PC-9 (cell line): ENCODE measurements at regions not wholly inside any gene's neighbourhood (a gene's known extent, or its start where the extent isn't known, plus 50 kb on each side); places are given as distances from the start of the nearest gene placed in this dataset.

Experiments used
- BruUV-seq: library from RNA; stranded (reverse); fragments of 400-500 nt; replicated peaks from 2 replicates; lab custom pipeline; 2021; lab: Mats Ljungman, UMichigan
- CTCF ChIA-PET: fragments of 300-600 bp; sonication (Branson Sonifier 250); formaldehyde crosslinking; loops from one replicate; lab custom pipeline; 2022; ENCODE audit warnings: antibody characterized with exemption; lab: Charles Lee
- POLR2A ChIA-PET: fragments of 300-600 bp; sonication (Branson Sonifier 250); formaldehyde crosslinking; loops from one replicate; lab custom pipeline; 2022; ENCODE audit warnings: antibody characterized with exemption; ENCODE audit not compliant: unreplicated experiment; lab: Charles Lee
- DNase-seq, 2 experiments: peaks; one replicate each; pipeline versions ENCODE4 v3.0.0 to v3.0.0-alpha.2; 2015 to 2022; ENCODE audit warnings: mixed read lengths in 1 of 2
- H2AFZ ChIP-seq: fragments of 200-600 bp; sonication (generic); 2 replicates; pipeline ENCODE4 v1.8.1; 2017; ENCODE audit warnings: antibody characterized with exemption
- H3F3A ChIP-seq: fragments of 200-600 bp; sonication (generic); 2 replicates; pipeline ENCODE4 v1.8.1; 2017; ENCODE audit warnings: antibody characterized with exemption, mild to moderate bottlenecking, low read depth; ENCODE audit not compliant: insufficient read depth
- H3K27ac ChIP-seq: fragments of 200-600 bp; sonication (generic); 2 replicates; pipeline ENCODE4 v1.6.1; 2016; ENCODE audit warnings: mixed run types
- H3K27me3 ChIP-seq: fragments of 200-600 bp; sonication (generic); 2 replicates; pipeline ENCODE4 v1.6.1; 2016; ENCODE audit warnings: low read depth, mixed run types; ENCODE audit not compliant: insufficient read depth
- H3K36me3 ChIP-seq: fragments of 200-600 bp; sonication (generic); 2 replicates; pipeline ENCODE4 v1.6.1; 2016; ENCODE audit warnings: low read depth, mixed run types
- H3K4me1 ChIP-seq: fragments of 200-600 bp; sonication (generic); replicated peaks from 2 replicates; pipeline ENCODE4 v1.6.1; 2016; ENCODE audit warnings: mixed run types; ENCODE audit not compliant: insufficient read depth
- H3K4me2 ChIP-seq: fragments of 200-600 bp; sonication (generic); 2 replicates; pipeline ENCODE4 v1.6.1; 2017; ENCODE audit warnings: mixed run types
- H3K4me3 ChIP-seq: fragments of 200-600 bp; sonication (generic); 2 replicates; pipeline ENCODE4 v1.6.1; 2016; ENCODE audit warnings: mixed run types
- H3K79me2 ChIP-seq: fragments of 200-600 bp; sonication (generic); 2 replicates; pipeline ENCODE4 v1.6.1; 2017; ENCODE audit warnings: low read depth, mixed run types
- H3K9me2 ChIP-seq: fragments of 200-600 bp; sonication (generic); 2 replicates; pipeline ENCODE4 v1.8.1; 2017; ENCODE audit warnings: mild to moderate bottlenecking; ENCODE audit not compliant: insufficient read depth
- H3K9me3 ChIP-seq: fragments of 200-600 bp; sonication (generic); 2 replicates; pipeline ENCODE4 v1.8.1; 2016; ENCODE audit warnings: low read depth; ENCODE audit not compliant: insufficient read depth
- H4K20me1 ChIP-seq: fragments of 200-600 bp; sonication (generic); 2 replicates; pipeline ENCODE4 v1.8.1; 2017; ENCODE audit not compliant: insufficient read depth
- CTCF ChIP-seq: fragments of 200-600 bp; sonication (generic); conservative IDR thresholded peaks from 2 replicates; pipeline ENCODE4 v1.6.1; 2017; ENCODE audit warnings: mixed run types, antibody characterized with exemption, mild to moderate bottlenecking, moderate library complexity
- EZH2 ChIP-seq: fragments of 200-600 bp; sonication (generic); IDR thresholded peaks from 2 replicates; pipeline ENCODE4 v1.8.0; 2017; ENCODE audit warnings: antibody characterized with exemption, low read depth
- intact Hi-C: fragments of 100-400 bp; cut with micrococcal nuclease; formaldehyde crosslinking; loops from one replicate; pipeline ENCODE4 v1.10.0; 2022; ENCODE audit not compliant: unreplicated experiment

- H3K9me3 ChIP-seq: peaks cover 19% of the 10 kb centered on the region
- H3K36me3 ChIP-seq: no peaks in the 10 kb centered on the region
- no TSS peak for BruUV-seq
- H3F3A ChIP-seq: peaks cover 31% of the 10 kb centered on the region
- H2AFZ ChIP-seq: no peak overlapping the region
- no peaks in the 10 kb centered on the region for H4K20me1 ChIP-seq
- H3K27ac ChIP-seq: peak overlapping the region; percentile 97
- no peaks in the 10 kb centered on the region for H3K79me2 ChIP-seq
- ChIA-PET CTCF (no interaction called here), POLR2A (interaction anchor here (0.7 kb wide), 1 partner anchor 49 kb away, joined by 7 read pairs; no protein-coding TSS in a partner anchor)
- 0 out of 2 replicates have a peak, but pooled peaks cover 4% of the 10 kb centered on the region for H3K9me2 ChIP-seq
- no peak overlapping the region for H3K4me3 ChIP-seq
- H3K4me2 ChIP-seq: no peak overlapping the region
- H3K4me1 ChIP-seq: peaks cover 62% of the 10 kb centered on the region
- H3K27me3 ChIP-seq: no peaks in the 10 kb centered on the region
- DNase-seq: peak in 1 of 2 experiments; percentile 25
- intact Hi-C loops: no loop called here
- TF ChIP-seq CTCF (no peak), EZH2 (no peak)
These were observed 162.6 kb upstream of the AGR3 start for GRCh38 chr7:17044396-17044795.

GRCh38 chr7:17044861-17045260 is 163.1 kb upstream of the AGR3 start:
- peak in 1 of 2 experiments; percentile 35 for DNase-seq
- Histone ChIP-seq H3K4me2 (no peak overlapping the region), H3K9me2 (0 out of 2 replicates have a peak, but pooled peaks cover 4% of the 10 kb centered on the region), H3K36me3 (no peaks in the 10 kb centered on the region), H3K79me2 (no peaks in the 10 kb centered on the region), H2AFZ (no peak overlapping the region), H3K4me3 (no peak overlapping the region), H3K4me1 (peaks cover 57% of the 10 kb centered on the region), H3K9me3 (peaks cover 21% of the 10 kb centered on the region), H4K20me1 (no peaks in the 10 kb centered on the region), H3F3A (peaks cover 30% of the 10 kb centered on the region), H3K27me3 (no peaks in the 10 kb centered on the region), H3K27ac (no peak overlapping the region)
- intact Hi-C loops: no loop called here
- ChIA-PET CTCF (no interaction called here), POLR2A (interaction anchor here (0.7 kb wide), 1 partner anchor 48 kb away, joined by 7 read pairs; no protein-coding TSS in a partner anchor)
- no TSS peak for BruUV-seq
- TF ChIP-seq EZH2 (no peak), CTCF (no peak)

- Histone ChIP-seq H3K36me3 (no peaks in the 10 kb centered on the region), H3K79me2 (no peaks in the 10 kb centered on the region), H3K27ac (no peak overlapping the region), H3K9me3 (peaks cover 9% of the 10 kb centered on the region), H3K4me2 (no peak overlapping the region), H3K27me3 (no peaks in the 10 kb centered on the region), H3K9me2 (0 out of 2 replicates have a peak, but pooled peaks cover 4% of the 10 kb centered on the region), H3F3A (peaks cover 16% of the 10 kb centered on the region), H3K4me3 (no peak overlapping the region), H4K20me1 (no peaks in the 10 kb centered on the region), H2AFZ (no peak overlapping the region), H3K4me1 (peaks cover 43% of the 10 kb centered on the region)
- TF ChIP-seq EZH2 (no peak), CTCF (no peak)
- ChIA-PET POLR2A (no interaction called here), CTCF (no interaction called here)
- DNase-seq: no peak
- intact Hi-C loops: no loop called here
- no TSS peak for BruUV-seq
These were observed 164.5 kb upstream of the AGR3 start for GRCh38 chr7:17046259-17046658.
